Naive B cell (primary cell): ENCODE measurements at regions not wholly inside any gene's neighbourhood (a gene's known extent, or its start where the extent isn't known, plus 50 kb on each side); places are given as distances from the start of the nearest gene placed in this dataset.

Experiments
- ATAC-seq, 2 donors: fragments of 150-1000 bp; cut with Tn5 transposase; 2 replicates each; pipeline ENCODE4 v1.10.0; 2021; ENCODE audit warnings: low read depth in 2 of 2, mild to moderate bottlenecking in 2 of 2, moderate library complexity in 2 of 2
- DNase-seq: peaks from one replicate; pipeline ENCODE4 v3.0.0; 2022
- H3K27ac Mint-ChIP-seq, 6 donors: one replicate each; pipeline ENCODE4 v1.8.0; 2020 to 2022; ENCODE audit warnings: mild to moderate bottlenecking in 6 of 6, mixed read lengths in 6 of 6, moderate library complexity in 5 of 6, inconsistent platforms in 2 of 6
- H3K27me3 Mint-ChIP-seq, 3 donors: one replicate each; pipeline ENCODE4 v1.8.0; 2021 to 2022; ENCODE audit warnings: mixed read lengths in 3 of 3, mild to moderate bottlenecking in 1 of 3
- H3K36me3 Mint-ChIP-seq, 2 donors: one replicate each; pipeline ENCODE4 v1.8.0; 2020 to 2022; ENCODE audit warnings: mixed read lengths in 2 of 2, inconsistent platforms in 1 of 2, mild to moderate bottlenecking in 1 of 2
- H3K4me1 Mint-ChIP-seq, 3 donors: one replicate each; pipeline ENCODE4 v1.8.0; 2020 to 2022; ENCODE audit warnings: mixed read lengths in 3 of 3, inconsistent platforms in 1 of 3, mild to moderate bottlenecking in 1 of 3, moderate library complexity in 1 of 3
- H3K4me3 Mint-ChIP-seq, 8 donors: one replicate each; pipeline ENCODE4 v1.8.0; 2020 to 2022; ENCODE audit warnings: mild to moderate bottlenecking in 8 of 8, mixed read lengths in 8 of 8, moderate library complexity in 8 of 8, inconsistent platforms in 2 of 8
- H3K9me3 Mint-ChIP-seq, 7 donors: one replicate each; pipeline ENCODE4 v1.8.0; 2020 to 2022; ENCODE audit warnings: mixed read lengths in 7 of 7, mild to moderate bottlenecking in 5 of 7, inconsistent platforms in 2 of 7, moderate library complexity in 1 of 7

DNA sequence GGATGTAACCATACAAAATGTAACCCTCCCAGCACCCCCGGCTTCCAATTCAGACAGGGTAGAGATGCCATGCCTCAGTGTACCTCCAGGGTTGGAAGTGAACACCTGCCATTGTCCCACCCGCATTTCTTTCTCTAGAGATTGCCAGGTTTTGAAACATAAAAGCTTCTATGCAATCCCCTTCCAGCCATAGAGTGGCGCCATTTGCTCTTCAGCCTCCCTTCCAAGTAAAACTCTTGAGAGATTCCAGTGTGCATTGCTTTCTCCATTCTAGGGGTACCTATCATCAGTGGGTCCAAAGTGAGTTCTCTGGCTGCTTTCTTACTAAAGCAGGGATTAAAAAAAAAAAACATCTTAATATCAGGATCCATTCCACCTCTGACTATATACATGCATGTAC lies 133.1 kb upstream of the RPL38 start:
- ATAC-seq (no peak), DNase-seq (no peak)
- Mint-ChIP-seq H3K36me3 (no peaks in the 10 kb centered on the region), H3K27ac (no peak overlapping the region), H3K4me3 (no peak overlapping the region), H3K4me1 (no peaks in the 10 kb centered on the region), H3K27me3 (peaks cover 9 to 15% (median 11%) of the 10 kb centered on the region in 3 donors), H3K9me3 (peaks cover 0 to 23% (median 7%) of the 10 kb centered on the region in 7 donors)

DNA sequence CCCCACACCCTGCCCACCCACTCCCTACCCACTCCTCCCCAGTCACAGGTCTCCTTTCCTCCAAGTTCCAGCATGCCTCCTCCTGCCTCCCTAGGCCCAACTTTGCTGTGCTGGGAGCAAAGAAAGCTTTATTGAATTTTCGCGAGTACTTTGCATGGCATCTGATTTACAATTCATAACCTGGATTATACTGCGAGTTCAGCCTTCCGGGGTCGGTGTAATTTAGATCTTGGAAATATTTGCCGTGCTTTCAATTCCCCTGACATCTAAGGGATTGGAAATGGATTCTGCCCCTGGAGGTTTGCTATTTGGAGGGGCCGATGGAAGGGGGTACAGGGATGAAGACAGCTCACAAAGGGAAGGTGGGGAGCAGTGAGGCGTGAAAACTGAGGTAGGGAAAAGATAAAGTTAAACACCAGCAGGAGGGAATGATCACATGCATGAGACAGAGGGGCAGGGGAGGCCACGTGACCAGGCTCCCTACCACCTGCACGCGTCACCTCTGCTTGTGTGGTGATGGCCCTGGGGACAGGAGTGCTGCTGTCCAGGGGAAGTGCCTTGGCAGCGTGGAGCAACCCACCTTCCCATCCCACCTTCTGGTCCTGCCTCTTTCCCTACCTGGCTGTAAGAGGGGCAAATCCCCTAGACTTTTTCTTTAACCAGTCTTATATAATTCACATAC lies 132.3 kb upstream of the RPL38 start:
- H3K27me3 Mint-ChIP-seq = peaks cover 9 to 12% (median 11%) of the 10 kb centered on the region in 3 donors
- no peak overlapping the region for H3K27ac Mint-ChIP-seq
- no peaks in the 10 kb centered on the region for H3K4me1 Mint-ChIP-seq
- ATAC-seq = no peak
- peaks cover 0 to 23% (median 7%) of the 10 kb centered on the region in 7 donors for H3K9me3 Mint-ChIP-seq
- DNase-seq = no peak
- no peak overlapping the region for H3K4me3 Mint-ChIP-seq
- no peaks in the 10 kb centered on the region for H3K36me3 Mint-ChIP-seq

DNA sequence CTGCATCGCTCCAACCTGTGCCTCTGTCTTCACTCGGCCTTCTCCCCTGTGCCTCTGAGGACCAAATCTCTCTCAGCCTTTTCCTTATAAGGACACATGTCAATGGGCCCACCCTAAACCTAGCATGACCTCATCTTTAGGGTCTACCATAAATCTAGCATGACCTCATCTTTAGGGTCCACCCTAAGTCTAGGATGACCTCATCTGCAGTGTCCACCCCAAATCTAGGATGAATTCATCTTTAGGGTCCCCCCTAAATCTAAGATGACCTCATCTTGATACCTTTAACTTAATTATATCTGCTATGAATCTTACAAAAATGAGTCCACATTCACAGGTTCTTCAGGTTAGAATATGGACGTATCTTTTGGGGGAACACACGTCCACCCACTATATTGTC lies 131.1 kb upstream of the RPL38 start:
- H3K9me3 Mint-ChIP-seq = peaks cover 0 to 23% (median 7%) of the 10 kb centered on the region in 7 donors
- no peak overlapping the region for H3K4me3 Mint-ChIP-seq
- no peaks in the 10 kb centered on the region for H3K36me3 Mint-ChIP-seq
- ATAC-seq = no peak
- H3K27me3 Mint-ChIP-seq = peaks cover under 1 to 11% (median 9%) of the 10 kb centered on the region in 3 donors
- H3K27ac Mint-ChIP-seq = no peak overlapping the region
- DNase-seq = no peak
- H3K4me1 Mint-ChIP-seq = no peaks in the 10 kb centered on the region

DNA sequence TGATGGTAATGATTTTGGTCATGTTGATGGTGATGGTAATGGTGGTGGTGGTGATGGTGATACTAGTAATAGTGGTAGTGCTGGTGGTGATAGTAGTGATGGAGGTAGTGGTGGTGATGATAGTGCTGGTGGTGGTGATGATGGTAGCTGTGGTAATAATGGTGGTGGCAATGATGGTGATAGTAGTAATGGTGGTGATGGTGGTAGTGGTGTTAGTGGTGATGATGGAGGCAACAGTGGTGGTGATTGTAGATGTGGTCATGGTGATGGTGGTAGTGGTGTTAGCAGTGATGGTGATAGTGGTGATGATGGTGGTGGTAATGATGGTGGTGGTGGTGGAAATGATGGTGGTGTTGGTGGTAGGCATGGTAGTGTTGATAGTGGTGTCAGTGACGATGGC lies 127.0 kb upstream of the RPL38 start:
- Mint-ChIP-seq H3K9me3 (peaks cover 0 to 15% (median 5%) of the 10 kb centered on the region in 7 donors), H3K4me3 (no peak overlapping the region), H3K4me1 (no peaks in the 10 kb centered on the region), H3K27me3 (peaks cover 0 to 10% (median 6%) of the 10 kb centered on the region in 3 donors), H3K27ac (no peak overlapping the region), H3K36me3 (no peaks in the 10 kb centered on the region)
- DNase-seq (no peak), ATAC-seq (no peak)

DNA sequence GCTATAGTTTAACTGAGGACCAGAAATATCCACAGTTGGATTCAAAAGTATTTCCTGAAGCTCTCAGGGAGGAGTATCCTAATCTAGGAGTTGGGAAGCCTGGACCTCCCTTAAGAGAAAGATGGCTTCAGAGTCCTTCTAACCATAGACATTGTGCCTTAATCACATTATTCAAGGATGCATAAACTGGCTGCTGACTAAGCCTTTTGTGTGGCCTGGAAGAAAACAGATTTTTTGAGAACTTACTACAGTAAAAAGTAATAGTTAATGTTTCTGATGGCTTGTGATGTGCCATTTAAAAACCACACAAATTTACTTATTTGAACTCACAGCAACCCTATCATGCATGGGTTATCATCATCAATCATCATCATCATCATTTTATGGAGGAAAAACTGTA lies 126.2 kb upstream of the RPL38 start:
- H3K9me3 Mint-ChIP-seq = peaks cover 0 to 15% (median 5%) of the 10 kb centered on the region in 7 donors
- no peak overlapping the region for H3K4me3 Mint-ChIP-seq
- peaks cover 0 to 17% (median 11%) of the 10 kb centered on the region in 3 donors for H3K27me3 Mint-ChIP-seq
- no peak for DNase-seq
- H3K36me3 Mint-ChIP-seq = no peaks in the 10 kb centered on the region
- no peak for ATAC-seq
- no peak overlapping the region for H3K27ac Mint-ChIP-seq
- H3K4me1 Mint-ChIP-seq = no peaks in the 10 kb centered on the region

DNA sequence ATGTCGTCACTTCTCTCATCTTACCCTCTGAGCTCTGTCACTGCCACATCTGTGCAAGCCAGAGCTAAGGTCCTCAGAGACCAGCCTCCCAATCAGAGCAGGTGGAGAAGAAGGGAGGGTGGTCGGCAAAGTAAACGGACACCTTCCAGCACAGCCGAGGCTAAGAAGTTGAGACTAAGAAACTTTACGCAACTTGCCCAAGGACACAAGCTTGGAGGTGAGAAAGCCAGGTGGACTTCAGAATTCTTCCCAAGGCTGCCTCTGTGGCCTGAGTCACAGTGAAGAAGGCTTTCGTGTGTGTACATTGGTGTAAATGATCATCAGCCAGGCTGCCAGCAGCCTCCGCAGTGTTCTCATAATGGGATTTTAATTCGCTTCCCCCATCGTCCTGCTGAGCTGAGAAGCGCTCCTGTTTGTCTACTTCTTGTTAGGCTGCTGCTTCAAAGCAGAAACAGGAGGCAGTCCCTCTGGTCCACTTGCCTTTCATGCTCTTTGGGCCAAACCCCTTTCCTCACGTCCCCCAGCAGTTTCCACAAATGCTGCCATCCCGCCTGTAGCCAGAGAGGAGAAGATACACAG lies 125.0 kb upstream of the RPL38 start:
- ATAC-seq (no peak), DNase-seq (no peak)
- Mint-ChIP-seq H3K27me3 (peaks cover 4 to 22% (median 20%) of the 10 kb centered on the region in 3 donors), H3K9me3 (peaks cover 0 to 12% (median 3%) of the 10 kb centered on the region in 7 donors), H3K4me3 (no peak overlapping the region), H3K36me3 (no peaks in the 10 kb centered on the region), H3K27ac (peak overlapping the region in 1 of 6 donors; percentile 21), H3K4me1 (no peaks in the 10 kb centered on the region)

DNA sequence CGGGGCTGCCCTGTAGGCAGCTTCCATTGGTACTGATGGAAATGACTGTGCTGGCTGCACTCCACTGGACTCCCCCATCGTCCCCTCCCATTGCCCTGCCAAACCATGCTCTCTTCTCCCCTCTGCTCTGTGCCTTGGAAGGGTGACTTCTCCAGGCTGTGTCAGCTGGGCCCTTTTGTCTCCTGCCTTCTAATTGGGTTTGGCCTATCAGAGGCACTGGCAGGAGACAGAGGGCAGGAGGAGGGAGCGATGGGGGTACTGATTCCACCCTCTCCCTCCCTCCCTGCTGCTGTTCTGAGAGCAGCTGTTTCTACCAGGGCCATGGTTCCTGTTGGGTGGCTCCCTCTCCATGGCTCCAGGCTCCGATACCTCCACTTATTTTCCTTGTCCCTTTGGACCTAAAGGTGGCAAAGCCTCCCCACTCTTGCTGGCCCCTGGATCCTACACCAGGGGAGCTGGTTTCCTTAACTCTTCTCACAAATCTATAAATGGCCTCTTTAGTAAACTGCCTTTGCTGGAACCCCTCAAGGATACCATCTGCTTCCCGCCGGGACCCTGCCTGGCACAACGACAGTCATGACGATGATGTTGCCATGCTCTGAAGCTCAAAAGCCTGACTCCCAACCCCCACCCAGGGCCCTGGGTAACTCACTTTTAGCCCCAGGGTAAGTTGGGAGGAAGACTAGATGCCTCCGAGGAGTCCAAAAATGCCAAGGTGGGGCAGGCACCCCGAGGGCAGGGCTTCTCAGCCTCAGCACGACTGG lies 123.8 kb upstream of the RPL38 start:
- no peak overlapping the region for H3K27ac Mint-ChIP-seq
- no peaks in the 10 kb centered on the region for H3K36me3 Mint-ChIP-seq
- H3K9me3 Mint-ChIP-seq = peaks cover 0 to 9% (median 2%) of the 10 kb centered on the region in 7 donors
- peaks cover 4 to 22% (median 20%) of the 10 kb centered on the region in 3 donors for H3K27me3 Mint-ChIP-seq
- DNase-seq (no peak), ATAC-seq (no peak)
- H3K4me1 Mint-ChIP-seq = no peaks in the 10 kb centered on the region
- H3K4me3 Mint-ChIP-seq = no peak overlapping the region

DNA sequence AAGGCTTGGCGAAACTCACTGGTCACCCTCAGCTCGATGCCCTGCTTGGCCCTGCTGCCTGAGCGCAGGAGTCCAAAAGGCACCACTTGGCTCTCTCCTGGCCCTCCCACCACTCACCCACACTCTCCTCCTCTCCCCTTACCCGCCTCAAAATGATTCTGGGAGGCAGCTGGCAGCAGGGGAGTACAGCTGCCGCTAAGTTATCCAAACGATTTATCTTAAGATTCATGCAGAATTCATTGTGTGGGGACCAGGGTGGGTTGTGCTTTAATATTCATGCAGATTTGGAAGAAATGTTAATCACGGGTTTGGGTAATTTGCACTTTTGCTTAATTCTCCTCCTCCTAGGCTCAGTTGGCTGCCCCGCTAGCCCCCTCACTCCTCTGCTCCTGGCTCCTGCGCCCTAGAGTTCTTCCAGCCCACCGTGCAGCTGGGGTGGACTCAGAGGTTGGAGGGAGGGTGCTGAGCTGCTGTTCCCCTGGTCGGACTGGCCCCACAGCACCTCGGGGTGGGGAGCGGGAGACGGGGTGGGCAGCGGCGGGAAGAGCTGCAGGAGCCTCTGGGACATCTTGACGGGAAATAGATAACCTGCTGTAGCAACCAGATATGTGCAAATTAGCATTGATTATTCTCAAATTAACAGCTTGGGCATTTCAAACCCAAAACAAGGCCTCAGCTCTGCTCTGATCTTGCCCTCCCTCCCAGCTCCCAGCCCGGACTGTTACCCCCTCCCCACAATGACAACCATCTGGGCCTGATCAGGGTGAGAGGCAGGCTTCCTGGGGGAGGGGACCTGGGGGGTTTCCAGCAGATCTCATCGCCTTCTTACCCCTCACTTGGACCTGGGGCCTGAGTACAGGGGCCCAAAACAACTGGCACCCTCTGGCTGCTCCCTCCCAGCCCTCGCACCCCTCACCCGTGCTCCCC lies 122.6 kb upstream of the RPL38 start:
- peaks cover 4 to 20% (median 9%) of the 10 kb centered on the region in 7 donors for H3K9me3 Mint-ChIP-seq
- H3K36me3 Mint-ChIP-seq = no peaks in the 10 kb centered on the region
- H3K27me3 Mint-ChIP-seq = peaks cover 4 to 22% (median 20%) of the 10 kb centered on the region in 3 donors
- H3K4me3 Mint-ChIP-seq = no peak overlapping the region
- H3K27ac Mint-ChIP-seq = no peak overlapping the region
- ATAC-seq (no peak), DNase-seq (no peak)
- H3K4me1 Mint-ChIP-seq = no peaks in the 10 kb centered on the region

DNA sequence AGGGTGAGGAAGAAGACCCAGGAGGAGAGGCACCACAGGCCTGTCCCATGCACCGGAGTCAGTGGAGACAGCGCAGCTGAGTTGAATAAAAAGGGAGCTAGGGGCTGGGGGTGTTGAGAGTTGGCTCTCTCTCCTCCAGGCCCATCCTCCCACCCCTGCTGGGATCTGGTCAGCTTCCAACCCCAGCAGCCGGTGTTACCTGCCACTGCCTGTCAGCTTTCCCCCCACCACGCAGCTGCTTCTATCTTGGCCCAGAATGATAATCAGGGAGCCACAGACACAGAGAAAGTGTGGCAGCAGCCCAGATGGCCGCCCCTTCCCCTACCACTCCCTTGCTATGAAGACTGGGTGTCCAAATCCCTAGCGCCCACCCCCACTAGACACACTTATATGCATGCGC lies 120.6 kb upstream of the RPL38 start:
- Mint-ChIP-seq H3K36me3 (no peaks in the 10 kb centered on the region), H3K9me3 (peaks cover 4 to 20% (median 9%) of the 10 kb centered on the region in 7 donors), H3K4me3 (no peak overlapping the region), H3K27me3 (peaks cover 9 to 26% (median 24%) of the 10 kb centered on the region in 3 donors), H3K4me1 (no peaks in the 10 kb centered on the region), H3K27ac (no peak overlapping the region)
- DNase-seq (no peak), ATAC-seq (no peak)

DNA sequence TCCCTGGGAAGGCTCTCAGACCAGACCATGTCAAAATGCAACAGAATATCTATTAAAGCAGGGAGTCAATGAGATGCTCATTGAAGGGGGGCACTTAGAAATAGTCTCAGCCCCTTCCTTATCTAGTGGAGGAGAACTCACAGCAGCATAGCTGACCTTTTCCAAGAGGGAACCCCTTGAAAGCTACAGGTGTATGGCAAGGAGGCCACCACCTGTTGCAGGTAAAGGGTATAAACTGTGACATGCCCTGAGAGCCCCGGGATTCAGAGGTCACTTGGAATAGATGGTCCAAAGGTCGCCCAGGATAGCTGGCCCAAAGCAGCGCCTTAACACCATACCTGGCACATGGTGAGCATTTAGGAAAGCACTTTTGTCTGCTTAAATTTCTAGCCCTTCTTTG lies 120.2 kb upstream of the RPL38 start:
- Mint-ChIP-seq H3K9me3 (peaks cover 4 to 20% (median 9%) of the 10 kb centered on the region in 7 donors), H3K4me1 (no peaks in the 10 kb centered on the region), H3K4me3 (no peak overlapping the region), H3K27me3 (peaks cover 13 to 31% (median 24%) of the 10 kb centered on the region in 3 donors), H3K27ac (no peak overlapping the region), H3K36me3 (no peaks in the 10 kb centered on the region)
- ATAC-seq (no peak), DNase-seq (no peak)

DNA sequence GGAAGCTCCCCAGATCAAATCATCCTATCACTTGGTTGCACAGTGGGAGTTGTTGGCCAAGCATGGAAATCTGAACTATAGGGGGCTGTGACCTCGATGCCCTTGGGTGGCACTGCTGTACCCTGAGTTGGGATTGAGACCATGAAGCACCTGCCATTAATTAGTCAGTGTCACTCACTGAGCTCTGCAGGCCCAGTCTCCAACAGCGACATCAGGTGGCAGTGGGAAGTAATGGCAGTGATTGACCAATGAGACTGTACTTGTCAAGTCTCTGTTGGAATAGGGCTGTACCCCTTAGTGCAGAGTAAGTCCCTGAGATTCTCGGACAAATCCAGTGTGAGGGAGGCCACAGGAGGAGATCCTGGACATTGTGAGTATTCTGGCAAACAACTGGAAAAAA lies 118.0 kb upstream of the RPL38 start:
- ATAC-seq (no peak), DNase-seq (no peak)
- Mint-ChIP-seq H3K27me3 (peaks cover 20 to 40% (median 34%) of the 10 kb centered on the region in 3 donors), H3K9me3 (peaks cover 6 to 20% (median 10%) of the 10 kb centered on the region in 7 donors), H3K4me3 (peak overlapping the region in 1 of 8 donors; percentile 21), H3K36me3 (peaks cover 0 to 5% of the 10 kb centered on the region in 2 donors), H3K4me1 (no peaks in the 10 kb centered on the region), H3K27ac (no peak overlapping the region)

DNA sequence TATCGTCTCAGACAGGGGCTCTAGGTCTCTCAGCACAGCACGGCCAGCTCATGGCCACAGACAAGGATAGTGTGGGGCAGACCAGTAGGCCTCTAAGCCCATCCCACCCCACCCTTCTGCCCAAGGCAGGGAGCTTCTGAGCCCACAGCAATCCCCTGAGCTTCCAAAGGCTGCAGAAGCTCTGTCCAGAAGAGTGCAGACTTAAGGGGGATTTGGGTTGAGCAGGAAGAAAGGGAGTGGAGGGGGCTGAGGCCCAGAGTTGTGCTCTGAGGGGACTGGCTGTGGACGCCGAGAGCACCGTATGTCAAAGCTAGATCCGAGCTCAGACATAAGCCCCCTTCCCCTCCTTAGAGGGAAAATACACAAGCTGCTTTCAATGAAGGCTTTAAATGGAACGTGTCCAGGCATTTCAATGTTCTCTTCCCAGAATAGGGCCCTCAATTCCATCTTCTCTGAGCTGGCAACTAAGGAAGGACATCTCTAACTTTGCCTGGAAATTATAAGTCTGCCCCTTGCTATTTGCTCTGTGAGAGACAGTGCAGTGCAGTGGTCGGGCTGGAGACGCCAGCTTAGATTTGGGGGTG lies 116.4 kb upstream of the RPL38 start:
- H3K9me3 Mint-ChIP-seq = peaks cover 10 to 34% (median 17%) of the 10 kb centered on the region in 7 donors
- DNase-seq (no peak), ATAC-seq (no peak)
- H3K36me3 Mint-ChIP-seq = peaks cover 0 to 8% of the 10 kb centered on the region in 2 donors
- no peak overlapping the region for H3K27ac Mint-ChIP-seq
- H3K4me1 Mint-ChIP-seq = no peaks in the 10 kb centered on the region
- H3K4me3 Mint-ChIP-seq = no peak overlapping the region
- peaks cover 25 to 43% (median 40%) of the 10 kb centered on the region in 3 donors for H3K27me3 Mint-ChIP-seq
